ENCODE measurements at regions not wholly inside any gene's neighbourhood (a gene's known extent, or its start where the extent isn't known, plus 50 kb on each side); places are given as distances from the start of the nearest gene placed in this dataset.

DNA sequence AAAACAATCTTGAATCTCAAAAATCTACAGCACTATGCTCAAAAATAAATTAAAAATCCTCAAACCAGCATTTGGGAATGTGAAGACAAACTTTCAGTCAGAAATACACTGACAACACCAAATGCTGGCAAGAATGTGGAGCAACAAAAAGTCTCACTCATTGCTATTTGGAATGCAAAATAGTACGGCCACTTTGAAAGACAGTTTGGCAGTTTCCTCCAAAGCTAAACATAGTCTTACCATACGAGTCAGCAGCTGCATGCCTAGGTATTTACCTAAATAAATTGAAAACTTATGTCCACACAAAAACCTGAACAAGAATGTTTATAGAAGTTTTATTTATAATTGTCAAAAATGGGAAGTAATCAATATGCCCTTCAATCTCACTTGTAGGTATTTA lies 904.2 kb upstream of the LRRC4C start:
- TF ChIP-seq YY1 (IDR thresholded peaks at IDR 0.05; ENCODE audit: insufficient read depth, insufficient read length) (no peak), SUZ12 (IDR thresholded peaks at IDR 0.05; ENCODE audit: extremely low read depth, insufficient read depth, insufficient read length) (no peak)

All from NT2/D1 (cell line).